A673 (cell line): ENCODE measurements at regions not wholly inside any gene's neighbourhood (a gene's known extent, or its start where the extent isn't known, plus 50 kb on each side); places are given as distances from the start of the nearest gene placed in this dataset.

Experiments
- EZH2 ChIP-seq: fragments of 200-600 bp; sonication (generic); IDR thresholded peaks from 2 replicates; pipeline ENCODE4 v1.6.1; 2017; ENCODE audit warnings: borderline replicate concordance, low read depth, mild to moderate bottlenecking, mixed read lengths, antibody characterized with exemption, low read length; ENCODE audit not compliant: poor library complexity, severe bottlenecking
- TF ChIP-seq, protein P1 (sequence below): fragments of 300-800, 200-600 bp; sonication (generic); conservative IDR thresholded peaks from 2 replicates; pipeline ENCODE4 v1.5.1; 2017; ENCODE audit warnings: low read depth, mild to moderate bottlenecking, antibody characterized with exemption, low read length, moderate library complexity, mixed read lengths

DNA sequence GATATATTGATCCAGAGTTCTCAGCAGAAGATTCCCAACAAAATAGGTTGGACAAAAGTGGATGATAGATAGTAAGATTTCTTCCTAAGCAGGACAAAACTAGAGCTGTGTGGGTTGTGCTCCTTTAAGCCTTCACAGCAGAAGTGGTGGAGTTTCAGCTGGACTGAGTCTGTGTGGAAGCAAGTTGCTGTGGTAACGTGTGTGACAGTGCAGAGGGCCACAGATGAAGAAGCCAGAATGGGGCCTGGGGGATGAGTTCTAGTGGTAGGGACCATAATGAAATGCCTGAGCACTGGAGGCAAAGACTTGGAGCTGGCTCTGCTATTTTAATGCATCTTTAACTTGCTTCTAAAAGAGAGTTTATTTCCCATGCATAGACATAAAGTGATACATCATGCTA is 238.7 kb upstream of the POGK start:
- TF ChIP-seq, protein P1, sequence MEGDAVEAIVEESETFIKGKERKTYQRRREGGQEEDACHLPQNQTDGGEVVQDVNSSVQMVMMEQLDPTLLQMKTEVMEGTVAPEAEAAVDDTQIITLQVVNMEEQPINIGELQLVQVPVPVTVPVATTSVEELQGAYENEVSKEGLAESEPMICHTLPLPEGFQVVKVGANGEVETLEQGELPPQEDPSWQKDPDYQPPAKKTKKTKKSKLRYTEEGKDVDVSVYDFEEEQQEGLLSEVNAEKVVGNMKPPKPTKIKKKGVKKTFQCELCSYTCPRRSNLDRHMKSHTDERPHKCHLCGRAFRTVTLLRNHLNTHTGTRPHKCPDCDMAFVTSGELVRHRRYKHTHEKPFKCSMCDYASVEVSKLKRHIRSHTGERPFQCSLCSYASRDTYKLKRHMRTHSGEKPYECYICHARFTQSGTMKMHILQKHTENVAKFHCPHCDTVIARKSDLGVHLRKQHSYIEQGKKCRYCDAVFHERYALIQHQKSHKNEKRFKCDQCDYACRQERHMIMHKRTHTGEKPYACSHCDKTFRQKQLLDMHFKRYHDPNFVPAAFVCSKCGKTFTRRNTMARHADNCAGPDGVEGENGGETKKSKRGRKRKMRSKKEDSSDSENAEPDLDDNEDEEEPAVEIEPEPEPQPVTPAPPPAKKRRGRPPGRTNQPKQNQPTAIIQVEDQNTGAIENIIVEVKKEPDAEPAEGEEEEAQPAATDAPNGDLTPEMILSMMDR: no peak
- no peak for TF ChIP-seq EZH2
